CD4-positive, alpha-beta T cell treated with Interferon gamma for 1 hour (primary cell): ENCODE measurements at regions not wholly inside any gene's neighbourhood (a gene's known extent, or its start where the extent isn't known, plus 50 kb on each side); places are given as distances from the start of the nearest gene placed in this dataset.
"Not testable (repeated sequence)": the region's sequence is repeated elsewhere in the genome, so short reads cannot be mapped to it uniquely, and the experiment has no call there.

ENCODE experiments used
- DNase-seq: peaks from one replicate; pipeline ENCODE4 v3.0.0-alpha.2; 2020

DNA sequence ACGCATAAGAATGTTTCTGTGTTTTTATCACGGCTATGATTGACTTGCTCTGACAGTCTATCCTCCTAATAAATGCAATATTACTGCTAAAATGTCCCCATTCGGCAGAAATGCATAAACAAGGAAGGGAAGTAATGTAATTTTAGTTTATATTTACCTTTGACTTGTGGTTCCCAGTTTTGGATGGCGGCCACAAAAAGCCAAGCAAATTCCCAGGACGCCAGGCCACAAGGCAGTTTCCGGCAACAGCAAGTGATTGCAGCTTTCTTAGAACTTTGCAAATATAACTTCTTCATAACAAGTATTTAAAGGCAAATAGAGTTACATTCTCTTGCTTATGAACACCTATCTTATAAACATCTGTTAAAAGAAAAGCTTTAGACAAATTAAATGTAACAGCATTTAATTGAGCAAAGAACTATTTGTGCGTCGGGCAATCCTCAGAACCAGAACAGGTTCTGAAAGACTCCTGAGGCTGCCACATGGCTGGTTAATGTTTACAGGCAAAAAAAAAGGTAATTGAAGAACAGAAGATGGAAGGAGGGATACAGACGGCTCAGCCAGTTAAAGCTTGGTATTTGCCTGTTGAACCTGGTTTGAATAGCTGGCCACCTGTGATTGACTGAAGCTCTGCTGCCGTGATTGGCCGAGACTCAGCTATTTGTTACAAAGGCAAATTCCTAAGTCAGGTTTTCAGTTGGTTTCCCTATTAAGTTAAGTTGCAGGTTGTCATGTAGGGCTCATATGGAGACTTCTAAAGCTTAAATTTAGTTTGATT, 80.8 kb downstream of the C21orf91 start:
- DNase-seq = no peak

DNA sequence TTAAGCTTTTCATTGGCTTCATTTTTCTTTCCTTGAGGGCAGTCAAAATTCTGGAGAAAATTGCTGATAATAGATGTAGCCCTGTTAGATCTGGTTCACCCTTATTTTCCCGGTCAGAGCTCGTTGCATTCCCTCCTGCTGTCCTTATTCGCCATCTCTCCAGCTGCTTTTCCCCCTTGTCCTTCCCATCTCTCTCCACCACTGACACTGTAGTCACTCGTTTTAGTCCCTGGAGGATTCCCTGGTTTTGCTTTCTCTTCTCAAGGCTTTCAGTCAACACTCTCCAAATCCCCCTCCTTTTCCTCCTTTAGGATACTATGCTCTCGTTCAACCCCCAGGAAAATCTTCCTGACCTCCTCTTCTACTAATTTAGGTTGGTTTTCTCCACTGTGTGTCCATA, 83.1 kb downstream of the C21orf91 start:
- no peak for DNase-seq

DNA sequence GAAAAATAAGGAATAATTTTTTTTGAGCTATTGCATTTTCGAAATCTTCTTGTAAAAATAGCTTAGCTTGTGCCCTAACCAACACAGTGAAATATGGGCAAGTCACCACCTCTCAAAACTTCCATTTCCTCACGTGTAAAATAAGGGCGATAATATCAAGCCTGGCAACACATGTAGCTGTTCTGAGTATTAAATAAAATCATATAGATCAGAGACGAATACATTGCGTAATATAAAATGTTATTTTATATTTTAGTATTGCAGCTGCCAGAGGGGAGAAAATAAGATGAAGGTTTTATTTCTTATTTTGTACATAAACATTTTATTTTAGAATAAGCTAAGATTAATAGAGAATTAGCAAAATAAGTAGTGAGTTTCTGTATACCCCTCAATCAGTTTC, 85.9 kb downstream of the C21orf91 start:
- DNase-seq = no peak

DNA sequence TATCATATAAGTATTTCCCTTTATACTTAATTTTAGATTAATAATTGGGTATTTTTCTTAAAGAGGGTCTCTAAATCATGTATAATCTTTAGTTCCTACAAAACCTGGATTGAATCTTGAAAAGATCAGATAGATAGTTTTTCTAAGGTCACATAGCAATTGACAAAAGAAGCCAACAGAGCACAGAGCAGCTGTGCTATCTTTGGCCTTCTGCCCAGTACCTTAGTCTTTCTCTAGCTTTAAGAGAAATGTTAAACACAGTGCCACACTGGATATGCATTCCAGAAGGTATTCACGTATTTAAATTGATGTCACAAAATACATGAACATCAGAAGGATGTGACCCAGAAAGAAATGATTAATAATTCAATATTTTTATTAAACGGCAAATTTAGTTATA, 86.8 kb downstream of the C21orf91 start:
- DNase-seq = no peak

DNA sequence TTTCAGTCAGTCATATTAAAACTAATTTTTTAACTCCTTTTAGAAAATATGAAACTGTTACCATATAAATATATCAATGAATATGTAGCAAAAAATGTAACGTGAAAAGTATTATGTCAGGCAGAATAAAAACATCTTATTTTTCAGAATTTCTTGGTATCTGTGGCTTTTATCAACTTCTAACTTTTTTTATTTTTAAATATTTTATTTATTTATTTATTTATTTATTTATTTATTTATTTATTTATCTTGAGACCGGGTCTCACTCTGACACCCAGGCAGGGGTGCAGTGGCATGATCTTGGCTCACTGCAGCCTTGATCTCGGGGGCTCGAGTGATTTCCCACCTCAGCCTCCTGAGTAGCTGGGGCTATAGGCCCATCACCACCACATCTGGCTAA, 87.6 kb downstream of the C21orf91 start:
- no peak for DNase-seq

DNA sequence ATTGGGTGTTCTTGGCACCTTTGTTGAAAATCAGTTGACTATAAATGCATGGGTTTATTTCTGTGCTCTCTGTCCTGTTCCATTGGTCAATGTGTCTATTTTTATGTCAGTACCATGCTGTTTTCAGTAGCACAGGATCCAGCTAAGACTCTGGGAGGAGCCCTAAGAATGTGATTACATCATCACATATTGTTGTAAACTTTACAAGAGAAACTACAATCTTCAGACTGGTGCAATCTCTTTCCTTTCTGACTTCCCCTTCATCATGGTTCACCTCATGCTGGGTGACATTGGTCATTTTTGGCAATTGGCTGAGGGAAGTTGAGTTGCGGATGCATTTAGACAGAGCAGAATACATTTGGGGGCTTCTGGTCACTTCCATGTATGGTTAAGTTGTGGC, 88.4 kb downstream of the C21orf91 start:
- no peak for DNase-seq

DNA sequence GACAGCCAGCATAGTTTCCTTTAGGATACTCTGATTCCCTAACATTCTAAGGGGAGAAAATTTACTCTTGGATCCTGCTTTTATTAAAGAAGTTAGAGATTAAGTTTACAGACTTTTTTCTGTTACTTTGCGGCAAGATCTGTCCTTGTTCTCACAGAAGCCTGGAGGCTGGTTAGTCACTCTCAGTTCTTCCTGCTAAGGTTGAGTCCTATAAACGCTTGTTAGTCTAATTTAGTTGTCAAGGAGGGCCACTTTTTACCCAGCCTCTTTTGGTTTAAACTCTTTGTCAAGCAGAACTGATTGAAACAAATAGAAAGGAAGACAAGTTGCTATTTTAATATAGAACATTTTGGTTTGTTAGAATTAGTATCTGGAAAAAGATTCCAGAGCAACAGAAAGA, 89.7 kb downstream of the C21orf91 start:
- DNase-seq = no peak

DNA sequence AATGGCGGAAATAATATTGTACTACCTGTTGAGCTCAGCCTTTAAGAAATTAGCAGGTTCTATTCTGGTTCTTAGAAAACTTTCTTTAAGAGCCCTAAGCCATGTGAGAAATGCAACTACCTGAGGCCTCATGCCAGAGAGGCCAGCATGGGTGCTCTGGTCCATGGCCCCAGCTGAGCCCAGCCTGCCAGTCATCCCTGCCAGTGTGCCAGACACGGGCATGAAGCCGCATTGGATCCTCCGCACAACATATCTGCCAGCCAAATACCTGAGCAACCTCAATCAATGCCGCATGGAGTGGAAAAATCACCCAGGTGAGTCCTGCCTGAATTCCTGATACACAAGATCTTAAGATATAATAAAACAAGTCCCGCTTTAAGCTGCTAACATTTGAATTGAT, 91.8 kb downstream of the C21orf91 start:
- no peak for DNase-seq

DNA sequence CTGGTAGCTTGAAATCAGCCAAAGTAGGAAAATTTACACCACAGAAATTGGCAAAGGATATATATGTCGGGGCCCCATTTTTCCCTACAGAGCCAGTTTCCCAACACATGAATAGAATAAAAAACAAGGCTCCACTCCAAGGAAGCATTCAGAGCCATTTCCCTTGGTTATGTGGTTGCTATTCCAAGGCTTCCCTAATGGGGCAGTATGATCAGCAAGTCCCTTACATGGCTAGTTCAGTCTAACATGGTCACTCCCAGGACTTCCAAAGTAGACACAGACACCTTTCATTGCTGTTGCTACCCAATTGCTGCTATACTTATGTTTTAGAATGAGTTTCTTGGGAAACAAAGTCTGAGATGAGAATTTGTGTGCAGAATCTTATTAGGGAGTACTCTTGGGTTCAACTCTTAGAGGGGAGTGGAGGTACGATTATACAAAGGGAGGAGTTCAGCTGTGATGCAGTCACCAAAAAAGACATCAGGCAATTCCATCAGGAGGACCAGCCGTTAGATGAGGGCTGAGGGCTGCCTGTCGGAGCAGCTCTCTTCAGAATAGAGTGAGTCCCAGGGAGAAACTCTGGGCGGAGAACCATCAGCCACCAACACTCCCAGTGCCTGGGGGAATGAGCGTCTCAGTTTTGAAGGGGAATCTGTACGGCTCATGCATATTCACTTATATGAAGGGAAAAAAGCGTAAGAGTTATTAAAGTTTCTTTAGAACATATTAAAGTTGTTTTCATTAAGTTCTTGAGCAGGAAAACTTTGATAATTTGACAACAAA, 92.9 kb downstream of the C21orf91 start:
- DNase-seq = no peak

DNA sequence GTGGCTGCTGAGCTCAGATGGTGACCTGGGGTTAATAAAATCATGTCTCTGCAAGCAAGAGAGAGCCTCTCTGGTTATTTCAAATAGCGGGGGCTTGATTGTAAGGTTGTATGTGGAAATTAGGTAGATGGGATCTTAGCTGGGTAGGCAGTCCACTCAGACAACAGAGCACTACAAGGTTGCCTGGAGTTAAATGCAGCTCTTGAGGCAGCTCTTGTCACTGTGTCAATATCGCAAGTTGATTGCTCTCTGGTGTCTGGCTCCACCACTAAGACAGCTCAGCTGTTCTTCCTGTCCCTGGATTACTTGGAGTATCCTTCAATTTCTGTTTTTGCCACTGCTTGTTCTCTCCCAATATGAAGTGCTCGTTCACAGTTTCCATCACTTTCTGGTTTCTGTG, 93.8 kb downstream of the C21orf91 start:
- DNase-seq = no peak

DNA sequence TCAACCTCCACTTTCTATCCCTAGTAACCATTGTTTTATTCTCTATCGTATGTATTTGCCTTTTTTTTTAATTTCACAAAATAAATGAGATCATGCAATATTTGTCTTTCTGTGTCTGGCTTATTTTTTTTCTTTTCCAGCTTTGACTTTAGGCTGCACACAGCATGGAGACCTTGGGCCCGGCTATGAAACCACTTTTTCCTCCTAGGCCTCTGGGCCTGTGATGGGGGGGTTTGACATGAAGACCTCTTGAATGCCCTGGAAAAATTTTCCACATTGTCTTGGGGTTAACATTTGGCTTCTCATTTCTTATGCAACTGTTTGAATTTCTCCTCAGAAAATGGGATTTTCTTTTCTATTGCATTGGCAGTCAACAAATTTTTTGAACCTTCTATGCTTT, 100.2 kb upstream of the BTG3 start:
- no peak for DNase-seq

DNA sequence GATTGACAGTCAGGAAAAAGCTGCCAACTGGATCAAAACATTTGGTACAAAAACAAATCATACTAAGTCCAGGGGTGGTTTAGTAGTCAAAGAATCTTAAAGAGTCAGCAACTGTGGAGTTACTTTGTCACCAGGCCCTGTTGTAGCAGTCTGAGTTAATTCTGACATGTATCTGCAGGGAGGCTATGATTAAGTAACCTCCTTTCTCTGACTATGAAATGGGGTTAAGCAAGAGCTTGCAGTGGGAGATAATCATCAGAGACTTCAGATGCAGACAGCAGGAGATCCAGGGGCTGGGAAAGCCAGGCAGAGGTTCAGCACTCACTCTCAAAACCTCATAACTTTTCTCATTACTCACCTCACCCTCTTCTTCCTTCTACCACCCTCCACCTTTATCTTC, 99.2 kb upstream of the BTG3 start:
- no peak for DNase-seq

DNA sequence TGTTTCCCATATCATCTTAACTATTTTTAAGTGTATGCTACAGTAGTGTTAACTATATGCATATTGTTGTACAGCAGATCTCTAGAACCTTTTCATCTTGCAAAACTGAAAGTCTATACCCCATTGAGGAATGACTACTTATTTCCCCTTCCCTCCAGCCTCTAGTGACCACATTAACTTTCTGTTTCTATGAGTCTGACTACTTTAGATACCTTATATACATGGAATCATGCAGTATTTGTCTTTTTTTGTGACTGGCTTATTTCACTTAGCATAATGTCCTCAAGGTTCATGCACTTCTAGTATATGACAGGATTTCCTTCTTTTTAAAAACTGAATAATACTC, 96.5 kb upstream of the BTG3 start:
- DNase-seq = no peak

DNA sequence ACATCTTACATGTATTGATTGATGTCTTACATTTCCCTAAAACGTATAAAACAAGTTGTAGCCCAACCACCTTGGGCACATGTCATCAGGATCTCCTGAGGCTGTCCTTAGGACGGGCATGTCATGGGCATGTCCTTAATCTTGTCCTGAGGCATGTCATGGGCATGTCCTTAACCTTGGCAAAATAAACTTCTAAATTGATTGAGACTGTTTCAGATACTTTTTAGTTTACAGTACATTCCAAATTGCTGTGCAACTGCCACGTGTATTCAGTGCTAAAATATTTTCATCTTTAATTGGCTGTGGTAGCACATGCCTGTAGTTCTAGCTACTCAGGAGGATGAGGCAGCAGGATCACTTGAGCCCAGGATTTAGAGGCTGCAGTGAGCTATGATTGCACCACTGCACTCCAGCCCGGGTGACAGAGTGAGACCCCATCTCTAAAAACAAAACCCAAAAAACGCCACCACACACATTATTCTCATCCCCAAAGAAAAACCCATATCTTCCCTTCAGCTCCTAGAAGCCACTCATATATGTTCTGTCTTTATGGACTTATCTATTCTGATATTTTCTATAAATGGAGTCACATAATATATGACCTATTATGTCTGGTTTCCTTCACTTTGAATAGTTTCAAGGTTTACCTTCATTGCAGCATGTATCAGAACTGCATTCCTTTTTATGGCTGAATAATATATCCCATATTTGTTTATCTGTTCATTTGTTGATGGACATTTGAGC, 96.0 kb upstream of the BTG3 start:
- DNase-seq = no peak

DNA sequence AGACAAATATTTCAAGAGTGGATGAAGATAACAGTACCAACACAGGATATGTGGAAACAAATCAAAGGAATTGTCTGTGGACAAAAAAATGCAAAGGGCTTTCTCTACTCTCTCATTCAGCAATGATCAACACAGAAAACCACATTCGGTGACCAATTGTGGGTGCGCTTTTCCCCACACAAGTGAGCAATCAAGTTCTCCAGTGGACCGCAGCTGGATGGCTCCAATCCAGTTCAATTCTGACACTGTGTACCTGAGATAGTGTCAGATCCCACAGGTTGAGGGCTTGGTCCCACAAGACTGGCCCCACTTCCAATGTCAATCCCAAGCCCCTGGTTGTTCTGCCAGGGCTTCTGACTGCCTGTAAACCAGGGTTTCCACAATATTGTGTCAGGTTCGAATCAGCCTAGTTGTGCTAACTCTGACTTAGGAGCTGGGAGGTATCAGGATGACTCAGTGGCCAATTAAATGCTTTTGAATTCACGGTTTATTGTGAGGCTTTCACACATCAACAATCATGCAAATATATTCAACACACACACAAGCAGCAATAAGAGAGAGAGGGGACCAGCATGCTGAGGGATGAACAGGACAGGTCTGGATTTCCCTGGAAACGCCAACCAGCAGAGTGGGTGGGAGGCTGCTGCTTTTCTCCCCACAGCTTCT, 87.0 kb upstream of the BTG3 start:
- no peak for DNase-seq

DNA sequence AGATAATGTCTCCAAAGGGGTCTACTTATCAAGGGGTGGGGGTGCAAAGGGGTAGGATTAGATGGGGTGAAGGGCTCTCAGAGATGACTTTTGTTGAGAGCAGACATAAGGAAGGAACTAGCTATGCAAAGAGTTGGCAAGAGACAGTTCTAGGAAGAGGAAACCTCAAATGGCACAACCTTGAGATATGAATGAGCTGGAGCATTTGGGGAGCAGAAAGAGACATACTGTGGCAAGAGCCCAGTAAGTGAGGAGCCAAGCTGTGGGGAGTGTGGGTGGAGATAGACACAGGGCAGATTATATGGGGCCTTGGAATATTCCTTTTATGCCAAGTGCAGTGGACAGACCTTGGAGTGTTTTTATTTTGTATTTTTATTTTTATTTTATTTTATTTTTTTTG, 84.8 kb upstream of the BTG3 start:
- no peak for DNase-seq

DNA sequence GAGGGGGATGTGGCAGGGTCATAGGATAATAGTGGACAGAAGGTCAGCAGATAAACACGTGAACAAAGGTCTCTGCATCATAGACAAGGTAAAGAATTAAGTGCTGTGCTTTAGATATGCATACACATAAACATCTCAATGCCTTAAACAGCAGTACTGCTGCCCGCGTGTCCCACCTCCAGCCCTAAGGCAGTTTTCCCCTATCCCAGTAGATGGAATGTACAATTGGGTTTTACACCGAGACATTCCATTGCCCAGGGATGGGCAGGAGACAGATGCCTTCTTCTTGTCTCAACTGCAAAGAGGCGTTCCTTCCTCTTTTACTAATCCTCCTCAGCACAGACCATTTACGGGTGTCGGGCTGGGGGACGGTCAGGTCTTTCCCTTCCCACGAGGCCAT, 81.7 kb upstream of the BTG3 start:
- DNase-seq = not testable (repeated sequence)

DNA sequence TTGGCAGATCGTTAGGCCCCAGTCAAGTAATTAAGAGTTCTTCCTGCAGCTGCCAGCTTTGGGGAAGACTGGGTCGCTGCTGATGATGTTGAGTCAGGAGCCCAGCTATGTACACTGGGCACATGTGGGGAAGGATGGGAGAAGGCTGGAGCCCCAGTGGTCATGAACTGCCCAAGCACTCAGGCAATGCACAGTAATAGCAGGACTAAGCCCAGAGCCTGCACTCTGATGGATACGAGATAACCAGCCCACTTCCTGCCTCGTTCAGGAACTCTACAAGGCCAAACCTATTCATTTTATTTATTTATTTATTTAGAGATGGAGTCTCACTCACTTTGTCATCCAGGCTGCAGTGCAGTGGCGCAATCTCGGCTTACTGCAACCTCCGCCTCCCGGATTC, 81.1 kb upstream of the BTG3 start:
- no peak for DNase-seq

DNA sequence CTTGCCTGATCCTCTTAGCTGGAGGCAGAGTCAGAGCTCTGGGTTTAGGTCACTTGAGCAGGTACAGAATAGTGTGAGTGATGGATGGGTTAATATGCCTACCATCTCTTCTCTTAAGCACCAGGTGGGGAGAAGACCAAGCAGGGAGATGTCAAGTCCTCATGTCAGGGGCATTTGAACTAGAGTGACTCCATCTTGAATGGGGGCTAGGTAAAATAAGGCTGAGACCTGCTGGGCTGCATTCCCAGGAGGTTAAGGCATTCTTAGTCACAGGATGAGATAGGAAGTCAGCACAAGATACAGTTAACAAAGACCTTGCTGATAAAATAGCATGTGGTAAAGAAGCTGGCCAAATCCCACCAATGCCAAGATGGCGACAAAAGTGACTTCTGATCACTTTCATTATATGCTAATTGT, 77.4 kb upstream of the BTG3 start:
- DNase-seq = no peak

DNA sequence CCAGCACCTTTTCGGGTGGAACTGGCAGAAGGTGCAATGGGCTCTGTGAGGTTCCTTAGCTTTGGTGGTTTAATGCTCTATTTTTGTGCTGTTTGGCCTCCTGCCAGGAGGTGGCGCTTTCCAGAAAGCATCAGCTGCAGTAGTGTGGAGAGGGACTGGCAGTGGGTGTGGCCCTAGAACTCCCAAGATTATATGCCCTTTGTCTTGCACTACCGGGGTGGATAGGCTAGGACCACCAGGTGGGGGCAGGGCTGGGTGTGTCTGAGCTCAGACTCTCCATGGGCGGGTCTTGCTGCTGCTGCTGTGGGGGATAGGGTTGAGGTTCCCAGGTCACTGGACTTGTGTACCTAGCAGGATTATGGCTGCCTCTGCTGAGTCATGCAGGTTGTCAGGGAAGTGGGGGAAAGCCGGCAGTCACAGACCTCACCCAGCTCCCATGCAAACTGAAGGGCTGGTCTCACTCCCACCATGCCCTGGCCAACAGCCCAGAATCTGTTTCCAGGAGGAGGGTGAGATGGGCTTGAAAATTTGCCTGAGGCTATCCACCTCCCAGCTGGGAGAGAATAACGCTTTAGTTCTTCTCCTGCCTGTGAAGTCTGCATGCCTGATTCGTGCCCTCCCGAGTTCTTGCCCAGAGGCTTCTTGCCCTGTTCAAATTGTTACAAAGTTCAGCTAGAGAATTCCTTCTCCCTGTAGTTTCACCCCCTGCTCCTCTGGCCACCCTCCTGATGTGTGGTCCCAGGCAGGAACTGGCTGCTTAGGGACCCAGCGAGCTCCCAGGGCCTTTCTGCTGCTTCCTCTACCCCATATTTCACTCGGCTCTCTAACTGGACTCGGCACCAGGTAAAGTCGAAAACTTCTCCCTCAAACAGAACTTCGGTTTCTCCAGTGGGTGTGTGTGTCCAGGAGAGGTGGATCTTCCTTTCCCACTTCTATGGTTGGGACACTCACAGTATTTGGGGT, 76.5 kb upstream of the BTG3 start:
- peak; percentile 44 for DNase-seq

DNA sequence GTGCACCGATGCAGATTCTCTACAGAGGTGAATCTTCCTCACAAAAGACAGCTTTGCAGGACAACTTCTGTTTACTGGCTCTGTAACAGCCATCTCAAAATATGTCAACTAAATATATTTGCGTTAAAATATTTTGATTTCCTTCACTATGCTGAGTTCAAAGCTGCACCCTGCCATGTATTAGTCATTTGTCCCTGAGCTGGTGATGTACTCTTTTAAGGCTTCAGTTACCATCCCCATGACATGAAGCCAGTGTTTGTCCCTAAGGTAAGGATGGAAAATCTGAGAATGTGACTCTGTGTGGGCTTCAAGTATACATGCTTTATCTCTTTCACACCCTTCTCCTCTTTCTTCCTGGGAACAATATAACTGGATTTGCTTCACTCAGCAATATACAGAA, 70.2 kb upstream of the BTG3 start:
- no peak for DNase-seq

DNA sequence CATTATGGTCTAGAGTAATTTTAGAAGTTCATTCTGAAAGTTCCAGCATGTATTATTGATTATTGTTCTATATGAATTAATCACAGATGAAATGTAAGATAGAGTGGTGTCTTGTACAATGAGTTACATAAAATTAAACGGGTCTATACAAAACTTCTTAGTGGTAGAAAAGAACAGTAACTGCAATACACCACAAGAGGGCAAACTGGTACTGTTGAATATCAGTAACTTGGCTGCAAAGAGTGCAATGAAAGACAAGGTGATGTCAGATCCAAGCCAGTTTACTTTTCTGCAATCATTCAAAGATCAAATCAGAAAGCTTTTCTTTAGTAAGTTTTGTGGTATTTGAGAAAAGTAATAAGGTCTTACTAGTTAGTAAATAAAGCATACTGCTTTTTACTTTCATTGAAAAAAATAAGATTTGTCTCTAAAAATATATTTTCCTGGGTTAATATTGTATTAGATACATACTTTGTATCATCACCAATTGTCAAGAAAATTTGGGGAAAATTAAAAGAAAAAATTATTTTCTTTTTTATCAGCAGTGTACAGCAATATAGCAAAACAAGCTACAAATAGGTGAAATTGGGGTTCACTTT, 66.4 kb upstream of the BTG3 start:
- no peak for DNase-seq
